ENCODE measurements at regions not wholly inside any gene's neighbourhood (a gene's known extent, or its start where the extent isn't known, plus 50 kb on each side); places are given as distances from the start of the nearest gene placed in this dataset.

GRCh38 chr1:239717097-239717917 is 330.9 kb downstream of the CHRM3 start:
- no peak overlapping the region for H3K9ac ChIP-seq (ENCODE audit: low read length)
- no peaks in the 10 kb centered on the region for H3K4me1 ChIP-seq (ENCODE audit: control insufficient read depth, insufficient read depth, low read length)
- no peaks in the 10 kb centered on the region for H3K36me3 ChIP-seq (ENCODE audit: control insufficient read depth, insufficient read depth, low read length, severe bottlenecking)
- no peak overlapping the region for H3K4me3 ChIP-seq (ENCODE audit: low read length)
- peaks cover 3% of the 10 kb centered on the region for H3K27me3 ChIP-seq (replicated peaks; ENCODE audit: control insufficient read depth, insufficient read depth, low read length)
- no peaks in the 10 kb centered on the region for H3K9me3 ChIP-seq (ENCODE audit: control insufficient read depth, low read length)
- DNase-seq (ENCODE audit: low read depth), result no peak

GRCh38 chr1:239717918-239718184 is 331.5 kb downstream of the CHRM3 start:
- DNase-seq (ENCODE audit: low read depth), result no peak

GRCh38 chr1:239718571-239718970 is 332.2 kb downstream of the CHRM3 start:
- Histone ChIP-seq H3K36me3 (ENCODE audit: control insufficient read depth, insufficient read depth, low read length, severe bottlenecking) (no peaks in the 10 kb centered on the region), H3K4me3 (ENCODE audit: low read length) (no peak overlapping the region), H3K27me3 (replicated peaks; ENCODE audit: control insufficient read depth, insufficient read depth, low read length) (peaks cover 3% of the 10 kb centered on the region), H3K4me1 (ENCODE audit: control insufficient read depth, insufficient read depth, low read length) (no peaks in the 10 kb centered on the region), H3K9me3 (ENCODE audit: control insufficient read depth, low read length) (no peaks in the 10 kb centered on the region), H3K9ac (ENCODE audit: low read length) (no peak overlapping the region)
- DNase-seq (ENCODE audit: low read depth), result no peak

More at GRCh38 chr1:239717918-239718184, 331.5 kb downstream of the CHRM3 start:
- peaks cover 3% of the 10 kb centered on the region for H3K27me3 ChIP-seq (replicated peaks; ENCODE audit: control insufficient read depth, insufficient read depth, low read length)
- no peak overlapping the region for H3K4me3 ChIP-seq (ENCODE audit: low read length)
- no peak overlapping the region for H3K9ac ChIP-seq (ENCODE audit: low read length)
- no peaks in the 10 kb centered on the region for H3K9me3 ChIP-seq (ENCODE audit: control insufficient read depth, low read length)
- H3K4me1 ChIP-seq (ENCODE audit: control insufficient read depth, insufficient read depth, low read length), result no peaks in the 10 kb centered on the region
- H3K36me3 ChIP-seq (ENCODE audit: control insufficient read depth, insufficient read depth, low read length, severe bottlenecking), result no peaks in the 10 kb centered on the region

GRCh38 chr1:239718997-239719628 is 332.7 kb downstream of the CHRM3 start:
- Histone ChIP-seq H3K4me1 (ENCODE audit: control insufficient read depth, insufficient read depth, low read length) (no peaks in the 10 kb centered on the region), H3K9ac (ENCODE audit: low read length) (no peak overlapping the region), H3K4me3 (ENCODE audit: low read length) (no peak overlapping the region), H3K9me3 (ENCODE audit: control insufficient read depth, low read length) (no peaks in the 10 kb centered on the region), H3K36me3 (ENCODE audit: control insufficient read depth, insufficient read depth, low read length, severe bottlenecking) (no peaks in the 10 kb centered on the region), H3K27me3 (replicated peaks; ENCODE audit: control insufficient read depth, insufficient read depth, low read length) (peaks cover under 1% of the 10 kb centered on the region)
- DNase-seq (ENCODE audit: low read depth), result no peak

- H3K27me3 ChIP-seq (replicated peaks; ENCODE audit: control insufficient read depth, insufficient read depth, low read length), result no peaks in the 10 kb centered on the region
- no peak overlapping the region for H3K9ac ChIP-seq (ENCODE audit: low read length)
- H3K36me3 ChIP-seq (ENCODE audit: control insufficient read depth, insufficient read depth, low read length, severe bottlenecking), result no peaks in the 10 kb centered on the region
- no peak overlapping the region for H3K4me3 ChIP-seq (ENCODE audit: low read length)
- DNase-seq (ENCODE audit: low read depth), result no peak
- H3K4me1 ChIP-seq (ENCODE audit: control insufficient read depth, insufficient read depth, low read length), result no peaks in the 10 kb centered on the region
- H3K9me3 ChIP-seq (ENCODE audit: control insufficient read depth, low read length), result no peaks in the 10 kb centered on the region
Observed at GRCh38 chr1:239719642-239720258, 333.4 kb downstream of the CHRM3 start.

GRCh38 chr1:239722035-239722434 is 335.7 kb downstream of the CHRM3 start:
- Histone ChIP-seq H3K36me3 (ENCODE audit: control insufficient read depth, insufficient read depth, low read length, severe bottlenecking) (no peaks in the 10 kb centered on the region), H3K9me3 (ENCODE audit: control insufficient read depth, low read length) (no peaks in the 10 kb centered on the region), H3K27me3 (replicated peaks; ENCODE audit: control insufficient read depth, insufficient read depth, low read length) (no peaks in the 10 kb centered on the region), H3K4me1 (ENCODE audit: control insufficient read depth, insufficient read depth, low read length) (no peaks in the 10 kb centered on the region), H3K9ac (ENCODE audit: low read length) (no peak overlapping the region), H3K4me3 (ENCODE audit: low read length) (no peak overlapping the region)
- no peak for DNase-seq (ENCODE audit: low read depth)

- H3K9ac ChIP-seq (ENCODE audit: low read length), result no peak overlapping the region
- no peak for DNase-seq (ENCODE audit: low read depth)
- no peak overlapping the region for H3K4me3 ChIP-seq (ENCODE audit: low read length)
- H3K27me3 ChIP-seq (replicated peaks; ENCODE audit: control insufficient read depth, insufficient read depth, low read length), result no peaks in the 10 kb centered on the region
- no peaks in the 10 kb centered on the region for H3K36me3 ChIP-seq (ENCODE audit: control insufficient read depth, insufficient read depth, low read length, severe bottlenecking)
- no peaks in the 10 kb centered on the region for H3K4me1 ChIP-seq (ENCODE audit: control insufficient read depth, insufficient read depth, low read length)
- no peaks in the 10 kb centered on the region for H3K9me3 ChIP-seq (ENCODE audit: control insufficient read depth, low read length)
Observed at GRCh38 chr1:239723776-239724367, 337.5 kb downstream of the CHRM3 start.

GRCh38 chr1:239725371-239725770 is 339.0 kb downstream of the CHRM3 start:
- DNase-seq (ENCODE audit: low read depth), result no peak
- Histone ChIP-seq H3K9ac (ENCODE audit: low read length) (no peak overlapping the region), H3K36me3 (ENCODE audit: control insufficient read depth, insufficient read depth, low read length, severe bottlenecking) (no peaks in the 10 kb centered on the region), H3K4me3 (ENCODE audit: low read length) (no peak overlapping the region), H3K4me1 (ENCODE audit: control insufficient read depth, insufficient read depth, low read length) (no peaks in the 10 kb centered on the region), H3K9me3 (ENCODE audit: control insufficient read depth, low read length) (no peaks in the 10 kb centered on the region), H3K27me3 (replicated peaks; ENCODE audit: control insufficient read depth, insufficient read depth, low read length) (no peaks in the 10 kb centered on the region)

- Histone ChIP-seq H3K4me3 (ENCODE audit: low read length) (no peak overlapping the region), H3K36me3 (ENCODE audit: control insufficient read depth, insufficient read depth, low read length, severe bottlenecking) (no peaks in the 10 kb centered on the region), H3K4me1 (ENCODE audit: control insufficient read depth, insufficient read depth, low read length) (no peaks in the 10 kb centered on the region), H3K9ac (ENCODE audit: low read length) (no peak overlapping the region), H3K27me3 (replicated peaks; ENCODE audit: control insufficient read depth, insufficient read depth, low read length) (no peaks in the 10 kb centered on the region), H3K9me3 (ENCODE audit: control insufficient read depth, low read length) (no peaks in the 10 kb centered on the region)
- no peak for DNase-seq (ENCODE audit: low read depth)
Observed at GRCh38 chr1:239725933-239726332, 339.6 kb downstream of the CHRM3 start.

- H3K4me3 ChIP-seq (ENCODE audit: low read length), result no peak overlapping the region
- H3K9ac ChIP-seq (ENCODE audit: low read length), result no peak overlapping the region
- DNase-seq (ENCODE audit: low read depth), result no peak
- H3K36me3 ChIP-seq (ENCODE audit: control insufficient read depth, insufficient read depth, low read length, severe bottlenecking), result no peaks in the 10 kb centered on the region
- no peaks in the 10 kb centered on the region for H3K27me3 ChIP-seq (replicated peaks; ENCODE audit: control insufficient read depth, insufficient read depth, low read length)
- H3K9me3 ChIP-seq (ENCODE audit: control insufficient read depth, low read length), result no peaks in the 10 kb centered on the region
- H3K4me1 ChIP-seq (ENCODE audit: control insufficient read depth, insufficient read depth, low read length), result no peaks in the 10 kb centered on the region
Observed at GRCh38 chr1:239730378-239730777, 344.0 kb downstream of the CHRM3 start.

- no peaks in the 10 kb centered on the region for H3K27me3 ChIP-seq (replicated peaks; ENCODE audit: control insufficient read depth, insufficient read depth, low read length)
- H3K4me3 ChIP-seq (ENCODE audit: low read length), result no peak overlapping the region
- DNase-seq (ENCODE audit: low read depth), result no peak
- no peaks in the 10 kb centered on the region for H3K36me3 ChIP-seq (ENCODE audit: control insufficient read depth, insufficient read depth, low read length, severe bottlenecking)
- no peaks in the 10 kb centered on the region for H3K4me1 ChIP-seq (ENCODE audit: control insufficient read depth, insufficient read depth, low read length)
- H3K9me3 ChIP-seq (ENCODE audit: control insufficient read depth, low read length), result no peaks in the 10 kb centered on the region
- H3K9ac ChIP-seq (ENCODE audit: low read length), result no peak overlapping the region
Observed at GRCh38 chr1:239731082-239731748, 344.8 kb downstream of the CHRM3 start.

Measured in adipocyte (in vitro differentiated cells).